ENCODE measurements at regions not wholly inside any gene's neighbourhood (a gene's known extent, or its start where the extent isn't known, plus 50 kb on each side); places are given as distances from the start of the nearest gene placed in this dataset.

- TF ChIP-seq CTCF (conservative IDR thresholded peaks at IDR 0.05 in 1 of 2, IDR thresholded peaks at IDR 0.05 in 1 of 2; ENCODE audit: extremely low read depth in 1 of 2, insufficient read depth in 1 of 2, low read depth in 1 of 2, low read length in 2 of 2) (no peak), EZH2 (IDR thresholded peaks at IDR 0.05; ENCODE audit: borderline replicate concordance, low read length) (no peak)
Measured at GRCh38 chr4:107452717-107453630, 267.1 kb downstream of the PAPSS1 start.

Data from mammary epithelial cell (primary cell).